HG02571 (cell line): ENCODE measurements at regions not wholly inside any gene's neighbourhood (a gene's known extent, or its start where the extent isn't known, plus 50 kb on each side); places are given as distances from the start of the nearest gene placed in this dataset.
"Not testable (repeated sequence)": the region's sequence is repeated elsewhere in the genome, so short reads cannot be mapped to it uniquely, and the experiment has no call there.

ENCODE experiments used
- ATAC-seq: cut with Tn5 transposase; IDR thresholded peaks from one replicate; pipeline ENCODE4 v1.9.1; 2021; ENCODE audit warnings: mild to moderate bottlenecking, moderate library complexity; ENCODE audit not compliant: unreplicated experiment

GRCh38 chr3:177493091-177493490, 295.8 kb upstream of the TBL1XR1 start:
- ATAC-seq, result no peak

GRCh38 chr3:177494216-177494615, 296.9 kb upstream of the TBL1XR1 start:
- ATAC-seq, result no peak

- ATAC-seq, result no peak
Observed at GRCh38 chr3:177495566-177495965, 298.3 kb upstream of the TBL1XR1 start.

GRCh38 chr3:177498037-177498857, 301.0 kb upstream of the TBL1XR1 start:
- no peak for ATAC-seq

- not testable (repeated sequence) for ATAC-seq
Observed at GRCh38 chr3:177499039-177499438, 301.8 kb upstream of the TBL1XR1 start.

- no peak for ATAC-seq
Observed at GRCh38 chr3:177499779-177500423, 302.6 kb upstream of the TBL1XR1 start.

GRCh38 chr3:177510693-177511216, 313.5 kb upstream of the TBL1XR1 start:
- no peak for ATAC-seq

GRCh38 chr3:177512945-177513814, 315.9 kb upstream of the TBL1XR1 start:
- no peak for ATAC-seq

- ATAC-seq, result no peak
Observed at GRCh38 chr3:177513815-177514610, 316.7 kb upstream of the TBL1XR1 start.

GRCh38 chr3:177514611-177515499, 317.6 kb upstream of the TBL1XR1 start:
- ATAC-seq, result no peak

GRCh38 chr3:177515786-177516157, 318.5 kb upstream of the TBL1XR1 start:
- ATAC-seq, result no peak

GRCh38 chr3:177516158-177517011, 319.1 kb upstream of the TBL1XR1 start:
- ATAC-seq, result no peak

GRCh38 chr3:177517906-177518305, 320.6 kb upstream of the TBL1XR1 start:
- ATAC-seq, result no peak

GRCh38 chr3:177519588-177519987, 322.3 kb upstream of the TBL1XR1 start:
- no peak for ATAC-seq

GRCh38 chr3:177521305-177521704, 324.0 kb upstream of the TBL1XR1 start:
- ATAC-seq, result no peak

- ATAC-seq, result no peak
Observed at GRCh38 chr3:177522051-177522450, 324.8 kb upstream of the TBL1XR1 start.

- ATAC-seq, result no peak
Observed at GRCh38 chr3:177523067-177523675, 325.9 kb upstream of the TBL1XR1 start.

GRCh38 chr3:177523872-177524438, 326.7 kb upstream of the TBL1XR1 start:
- no peak for ATAC-seq
